ENCODE measurements at regions not wholly inside any gene's neighbourhood (a gene's known extent, or its start where the extent isn't known, plus 50 kb on each side); places are given as distances from the start of the nearest gene placed in this dataset.

- TF ChIP-seq, protein P1, sequence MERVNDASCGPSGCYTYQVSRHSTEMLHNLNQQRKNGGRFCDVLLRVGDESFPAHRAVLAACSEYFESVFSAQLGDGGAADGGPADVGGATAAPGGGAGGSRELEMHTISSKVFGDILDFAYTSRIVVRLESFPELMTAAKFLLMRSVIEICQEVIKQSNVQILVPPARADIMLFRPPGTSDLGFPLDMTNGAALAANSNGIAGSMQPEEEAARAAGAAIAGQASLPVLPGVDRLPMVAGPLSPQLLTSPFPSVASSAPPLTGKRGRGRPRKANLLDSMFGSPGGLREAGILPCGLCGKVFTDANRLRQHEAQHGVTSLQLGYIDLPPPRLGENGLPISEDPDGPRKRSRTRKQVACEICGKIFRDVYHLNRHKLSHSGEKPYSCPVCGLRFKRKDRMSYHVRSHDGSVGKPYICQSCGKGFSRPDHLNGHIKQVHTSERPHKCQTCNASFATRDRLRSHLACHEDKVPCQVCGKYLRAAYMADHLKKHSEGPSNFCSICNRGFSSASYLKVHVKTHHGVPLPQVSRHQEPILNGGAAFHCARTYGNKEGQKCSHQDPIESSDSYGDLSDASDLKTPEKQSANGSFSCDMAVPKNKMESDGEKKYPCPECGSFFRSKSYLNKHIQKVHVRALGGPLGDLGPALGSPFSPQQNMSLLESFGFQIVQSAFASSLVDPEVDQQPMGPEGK (CRISPR knock-in tag; IDR thresholded peaks at IDR 0.05; ENCODE audit: borderline replicate concordance) = no peak
- TF ChIP-seq ZFP3 (CRISPR knock-in tag; IDR thresholded peaks at IDR 0.05) (no peak), RARB (CRISPR knock-in tag; IDR thresholded peaks at IDR 0.05) (no peak), ESRRG (CRISPR knock-in tag; IDR thresholded peaks at IDR 0.05) (no peak)
These were observed 203.1 kb downstream of the FAT4 start for GRCh38 chr4:125517831-125518230.
